ENCODE measurements at regions not wholly inside any gene's neighbourhood (a gene's known extent, or its start where the extent isn't known, plus 50 kb on each side); places are given as distances from the start of the nearest gene placed in this dataset.

DNA sequence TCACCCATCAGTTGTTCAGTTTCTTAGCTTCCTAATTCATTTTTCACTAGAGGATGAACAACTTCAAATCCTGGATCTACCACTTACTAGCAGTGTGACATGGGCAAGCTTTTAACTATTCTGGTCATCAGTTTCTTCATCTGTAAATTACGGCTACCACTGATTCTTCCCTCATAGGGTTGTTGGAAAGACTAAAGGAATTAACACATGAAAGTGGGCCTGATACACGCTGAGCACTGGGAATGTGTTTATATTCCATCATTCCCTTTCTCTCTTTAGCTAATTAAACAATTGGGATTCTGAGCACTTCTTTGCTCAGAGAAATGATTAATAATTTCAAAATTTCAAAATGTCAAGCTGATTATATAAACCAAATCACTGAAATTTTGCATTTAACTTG, 862.3 kb upstream of the GCFC2 start:
- ATAC-seq = no peak

- ATAC-seq = no peak
Observed at GRCh38 chr2:76569819-76570218, 859.1 kb upstream of the GCFC2 start.

GRCh38 chr2:76567478-76567877, 856.8 kb upstream of the GCFC2 start:
- no peak for ATAC-seq

DNA sequence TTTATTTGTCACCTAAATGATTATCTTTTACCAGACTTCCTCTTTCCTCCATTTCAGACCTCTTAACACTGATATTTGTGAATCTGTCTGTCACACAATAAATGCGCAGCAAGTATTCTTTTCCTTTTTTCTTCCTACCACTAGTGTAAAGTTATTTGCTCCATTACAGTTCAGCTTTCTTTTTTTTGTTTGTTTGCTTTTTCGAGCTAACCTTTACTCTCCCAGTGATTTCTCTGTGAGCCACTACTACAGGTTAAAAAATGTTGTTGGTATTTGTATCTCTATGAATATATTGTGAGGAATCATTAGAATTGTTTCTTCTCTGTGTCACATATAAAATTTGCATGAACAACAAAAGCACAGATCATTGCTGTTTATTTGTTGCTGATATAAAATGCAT, 854.0 kb upstream of the GCFC2 start:
- no peak for ATAC-seq

DNA sequence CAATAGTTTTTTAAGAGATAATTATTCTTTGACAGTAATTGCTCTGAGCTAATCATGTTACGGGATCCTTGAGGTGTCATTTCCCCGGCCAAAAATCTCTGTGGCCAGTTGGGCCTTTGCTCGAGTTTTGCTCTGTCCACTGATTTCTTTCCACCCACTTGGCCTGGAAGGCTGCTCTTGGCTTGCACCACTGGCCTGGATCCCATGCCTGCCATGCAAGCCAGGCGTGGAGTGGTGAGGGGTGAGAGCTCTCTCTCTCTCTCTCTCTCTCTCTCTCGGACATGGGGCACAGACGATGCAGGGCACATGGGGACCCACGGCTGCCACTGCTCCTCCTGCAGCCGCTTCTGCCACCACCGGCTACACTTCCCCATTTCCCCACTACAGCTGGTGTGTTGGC, 853.0 kb upstream of the GCFC2 start:
- no peak for ATAC-seq

DNA sequence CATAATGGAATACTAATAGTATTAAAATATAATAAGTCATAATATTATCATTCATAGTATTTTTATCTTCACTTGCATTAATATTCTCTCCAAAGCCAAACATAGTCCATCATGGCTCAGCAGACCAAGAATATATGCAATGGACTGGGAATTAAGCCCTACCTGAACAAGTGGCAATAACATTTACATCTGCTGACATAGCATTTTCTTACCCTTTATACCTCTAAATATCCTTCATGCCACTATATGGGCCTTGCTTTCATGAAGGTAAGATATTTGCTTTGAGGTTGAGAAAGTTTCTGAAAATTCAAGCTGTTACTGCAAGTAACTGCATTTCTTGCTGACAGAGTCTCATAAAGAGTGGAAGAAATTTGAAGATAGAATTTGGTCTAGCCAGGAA, 847.4 kb upstream of the GCFC2 start:
- no peak for ATAC-seq

- ATAC-seq = no peak
Observed at GRCh38 chr2:76556018-76556417, 845.3 kb upstream of the GCFC2 start.

GRCh38 chr2:76546207-76546606, 835.5 kb upstream of the GCFC2 start:
- ATAC-seq = no peak

DNA sequence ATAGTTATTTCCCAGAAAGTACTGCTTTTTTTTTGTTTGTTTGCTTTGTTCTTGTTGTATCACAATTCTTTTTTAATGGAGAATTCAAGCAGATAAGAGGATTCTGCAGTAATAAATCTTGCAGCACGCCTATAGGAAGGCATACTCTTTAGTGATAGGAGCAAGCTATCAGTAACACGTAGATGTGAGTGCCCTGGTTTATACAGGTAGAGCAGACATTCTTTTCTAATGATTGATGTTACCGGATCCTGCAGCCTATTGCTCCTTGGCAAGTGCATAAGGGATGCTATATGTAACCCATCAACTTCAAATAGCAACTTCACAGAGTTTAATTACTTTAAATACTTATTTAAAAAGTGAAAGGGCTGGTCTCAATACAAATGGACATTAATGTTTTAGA, 834.2 kb upstream of the GCFC2 start:
- no peak for ATAC-seq

- no peak for ATAC-seq
Observed at GRCh38 chr2:76517574-76517909, 806.8 kb upstream of the GCFC2 start.

GRCh38 chr2:76516861-76517573, 806.3 kb upstream of the GCFC2 start:
- no peak for ATAC-seq

GRCh38 chr2:76512201-76512820, 801.6 kb upstream of the GCFC2 start:
- no peak for ATAC-seq

DNA sequence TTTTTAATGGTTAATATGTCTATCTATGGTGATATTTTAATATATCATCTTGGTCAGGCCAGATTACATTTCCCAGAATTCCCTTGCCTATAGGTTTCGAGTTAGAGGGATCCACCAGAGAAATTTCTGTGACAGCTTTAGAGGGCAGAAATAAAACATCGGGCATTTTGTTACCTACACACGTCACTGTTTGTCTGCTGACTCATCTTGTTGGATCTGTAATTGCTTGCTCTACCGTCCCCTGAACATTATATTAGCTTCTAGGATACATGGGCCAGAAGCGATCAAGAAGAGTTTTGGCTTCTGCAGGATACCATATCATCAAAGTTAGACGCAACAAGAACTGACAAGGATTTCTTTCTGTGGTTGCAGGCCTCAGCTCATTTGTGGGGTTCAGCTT, 795.8 kb upstream of the GCFC2 start:
- no peak for ATAC-seq

DNA sequence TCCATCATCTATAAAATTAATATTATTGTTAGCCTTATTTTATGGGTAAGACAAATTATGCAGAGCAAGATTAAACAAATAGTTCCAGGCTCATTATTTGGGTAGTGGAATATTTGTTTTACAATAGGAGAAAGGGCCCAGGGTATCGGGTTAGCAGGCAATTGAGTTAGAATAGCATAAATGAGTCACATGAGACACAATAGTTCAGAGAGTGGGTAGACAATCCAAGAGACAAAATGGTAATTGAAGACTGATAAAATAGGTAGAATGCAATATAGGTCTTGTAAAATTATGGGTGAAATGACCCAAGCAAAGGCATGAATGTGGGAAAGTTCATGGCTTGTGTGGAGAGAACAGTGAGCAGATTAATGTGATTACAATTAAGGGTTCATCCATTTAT, 790.9 kb upstream of the GCFC2 start:
- no peak for ATAC-seq

DNA sequence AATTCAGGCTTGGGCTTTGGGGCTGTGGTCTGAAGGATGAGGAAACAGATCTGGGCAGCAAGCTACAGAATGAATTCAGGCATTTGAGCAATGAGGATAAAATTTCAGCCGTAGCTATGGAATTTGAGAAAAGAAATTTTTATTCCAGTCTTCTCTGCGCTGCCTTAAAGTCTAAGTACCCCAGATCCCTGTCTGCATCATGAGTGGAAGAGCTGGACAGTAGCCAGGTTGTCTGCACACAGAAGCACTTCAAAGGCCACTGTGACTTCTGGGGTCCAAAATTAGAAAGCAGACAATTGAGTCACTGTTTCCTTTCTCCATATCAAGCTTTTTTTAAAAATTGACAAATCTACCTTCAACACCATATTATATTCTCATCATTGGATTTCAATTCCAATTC, 787.6 kb upstream of the GCFC2 start:
- no peak for ATAC-seq

- no peak for ATAC-seq
Observed at GRCh38 chr2:76491503-76491902, 780.8 kb upstream of the GCFC2 start.

GRCh38 chr2:76478266-76479035, 767.7 kb upstream of the GCFC2 start:
- ATAC-seq = no peak

DNA sequence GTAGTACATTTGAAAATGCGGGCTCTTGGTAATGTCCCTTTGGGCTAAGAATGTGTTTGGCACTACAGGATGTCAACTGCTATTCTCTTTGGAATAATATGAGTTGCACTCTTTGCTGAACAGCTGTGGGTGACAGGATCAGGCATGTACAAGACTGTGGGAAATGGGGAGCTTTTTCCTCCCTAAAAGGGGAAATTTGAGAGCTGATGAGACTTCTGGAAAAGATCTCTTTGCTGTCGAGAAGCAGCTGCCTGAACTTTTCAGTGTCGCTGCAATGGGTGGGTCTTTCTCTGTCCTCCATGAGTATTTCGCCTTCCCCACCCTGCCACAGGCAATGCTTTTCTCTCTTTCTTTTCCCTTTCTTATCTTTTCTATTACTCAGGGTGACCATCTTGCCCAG, 762.2 kb upstream of the GCFC2 start:
- ATAC-seq = no peak

DNA sequence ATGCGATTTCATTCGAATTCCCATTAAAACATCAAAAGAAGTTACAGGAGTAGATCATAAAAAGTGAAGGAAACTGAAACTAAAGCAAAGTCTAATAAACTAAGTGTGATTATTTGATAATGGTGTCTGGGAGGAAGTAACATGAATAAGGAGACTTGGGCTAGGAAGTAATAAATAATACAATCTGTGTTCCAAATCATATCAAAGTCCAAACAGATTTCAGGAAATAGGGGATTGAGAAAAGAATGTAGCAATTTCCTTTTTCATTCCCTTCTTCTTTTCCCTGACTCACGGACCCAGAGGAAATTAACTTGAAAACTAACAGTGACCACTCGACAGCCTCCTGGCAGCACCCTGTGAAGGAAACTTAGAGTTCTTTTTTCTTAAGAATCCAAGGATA, 758.4 kb upstream of the GCFC2 start:
- ATAC-seq = no peak

- no peak for ATAC-seq
Observed at GRCh38 chr2:76467326-76467725, 756.6 kb upstream of the GCFC2 start.

GRCh38 chr2:76464310-76464709, 753.6 kb upstream of the GCFC2 start:
- no peak for ATAC-seq

- ATAC-seq = no peak
Observed at GRCh38 chr2:76461431-76461830, 750.7 kb upstream of the GCFC2 start.

DNA sequence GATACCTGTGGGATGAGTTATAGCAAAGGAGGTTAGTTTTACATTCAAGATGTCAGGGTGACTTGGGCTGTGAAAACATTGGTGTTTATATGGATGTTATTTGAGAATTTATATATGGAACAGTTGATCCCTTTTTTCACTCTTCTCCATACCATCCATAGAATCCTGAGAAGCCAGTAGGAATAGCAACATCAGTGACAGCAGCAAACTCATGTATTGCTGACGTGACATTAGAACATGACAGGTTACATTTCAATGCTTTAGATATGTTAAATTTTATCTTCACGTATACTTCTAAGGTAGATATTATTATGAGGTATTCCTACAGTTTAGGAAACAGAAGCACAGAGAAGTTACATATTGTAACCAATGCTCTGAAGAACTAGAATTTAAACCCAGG, 745.2 kb upstream of the GCFC2 start:
- ATAC-seq = no peak

DNA sequence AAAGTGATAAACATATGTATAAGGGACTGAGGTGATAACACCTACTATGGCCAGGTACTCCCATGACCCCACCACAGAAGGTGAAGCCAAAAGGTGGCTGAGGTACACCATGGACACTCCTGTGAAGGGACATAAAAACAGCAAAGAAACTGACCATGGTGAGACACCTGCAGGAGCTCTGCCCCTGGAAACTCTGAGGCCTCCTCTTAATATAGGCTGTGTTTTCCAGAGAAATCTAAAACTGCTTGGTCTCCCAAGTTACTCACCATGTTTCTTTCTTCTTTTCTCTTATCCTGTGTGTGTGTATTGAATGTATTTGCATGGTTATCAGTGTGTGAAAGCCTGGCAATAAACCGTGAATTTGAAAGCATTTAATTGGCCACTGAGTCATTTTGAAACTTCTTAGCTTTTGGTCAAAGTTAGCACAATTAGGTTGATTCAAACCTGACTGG, 739.3 kb upstream of the GCFC2 start:
- no peak for ATAC-seq

Measured in activated CD4-positive, CD25-positive, alpha-beta regulatory T cell treated with anti-CD3 and anti-CD28 coated beads, Interleukin-2, amount 50 U/mL, for 24 hours (primary cell).